HEK293 (cell line): ENCODE measurements at regions not wholly inside any gene's neighbourhood (a gene's known extent, or its start where the extent isn't known, plus 50 kb on each side); places are given as distances from the start of the nearest gene placed in this dataset.

ENCODE experiments used
- CTCF ChIA-PET: fragments of 350-600 bp; formaldehyde crosslinking; extraction: SDS; loops from one replicate; lab custom pipeline; 2021; ENCODE audit warnings: antibody characterized with exemption; lab: Yijun Ruan, JAX
- POLR2A ChIA-PET: fragments of 300-600 bp; formaldehyde crosslinking; extraction: SDS; loops from one replicate; lab custom pipeline; 2020; ENCODE audit warnings: antibody characterized with exemption, inconsistent platforms; lab: Yijun Ruan, JAX
- H3K27ac ChIP-seq: fragments of 200-500 bp; sonication (Bioruptor generic); 2 replicates; pipeline ENCODE4 v1.5.1; 2014; ENCODE audit warnings: low read depth, low read length, control low read depth, inconsistent platforms; ENCODE audit errors: extremely low read depth
- H3K36me3 ChIP-seq, 2 experiments: fragments of 200-500 bp in 1 of 2; sonication (Bioruptor generic) in 1 of 2; 1 replicate in 1 of 2; 2 replicates in 1 of 2; pipeline ENCODE4 v1.5.1; 2014 to 2017; ENCODE audit warnings: inconsistent platforms in 2 of 2, low read length in 2 of 2; ENCODE audit not compliant: control insufficient read depth in 2 of 2, insufficient read depth in 1 of 2
- H3K4me1 ChIP-seq: fragments of 200-500 bp; sonication (Bioruptor generic); 2 replicates; pipeline ENCODE4 v1.5.1; 2014; ENCODE audit warnings: mild to moderate bottlenecking, low read length, inconsistent platforms; ENCODE audit not compliant: control insufficient read depth, insufficient read depth
- H3K4me3 ChIP-seq: 2 replicates; pipeline ENCODE4 v1.5.1; 2011; ENCODE audit warnings: low read depth, mild to moderate bottlenecking, control low read depth, low read length, moderate library complexity
- H3K9me3 ChIP-seq: fragments of 200-500 bp; sonication (Bioruptor generic); 2 replicates; pipeline ENCODE4 v1.5.1; 2014; ENCODE audit warnings: low read depth, low read length, inconsistent platforms; ENCODE audit not compliant: control insufficient read depth, insufficient read depth
- ATF2 ChIP-seq: fragments of 450-650 bp; formaldehyde crosslinking; IDR thresholded peaks from 2 replicates; pipeline ENCODE4 v1.5.1; 2016; ENCODE audit warnings: missing biosample characterization, missing genetic modification characterization, low read depth
- BCL6B ChIP-seq: fragments of 450-650 bp; formaldehyde crosslinking; IDR thresholded peaks from 2 replicates; pipeline ENCODE4 v1.5.1; 2017; ENCODE audit warnings: missing biosample characterization, missing genetic modification characterization
- KLF17 ChIP-seq: fragments of 450-650 bp; formaldehyde crosslinking; IDR thresholded peaks from 2 replicates; pipeline ENCODE4 v1.5.1; 2016; ENCODE audit warnings: missing biosample characterization, missing genetic modification characterization
- SCRT2 ChIP-seq: fragments of 450-650 bp; formaldehyde crosslinking; IDR thresholded peaks from 2 replicates; pipeline ENCODE4 v1.5.1; 2016; ENCODE audit warnings: missing biosample characterization, missing genetic modification characterization
- TCF7L2 ChIP-seq: IDR thresholded peaks from 2 replicates; pipeline ENCODE4 v1.6.1; 2011; ENCODE audit warnings: low read depth, mild to moderate bottlenecking, inconsistent platforms, low read length, moderate library complexity, borderline replicate concordance
- WT1 ChIP-seq: fragments of 450-650 bp; formaldehyde crosslinking; IDR thresholded peaks from 2 replicates; pipeline ENCODE4 v1.5.1; 2016; ENCODE audit warnings: missing biosample characterization, missing genetic modification characterization
- ZBTB49 ChIP-seq: fragments of 450-650 bp; formaldehyde crosslinking; IDR thresholded peaks from 2 replicates; pipeline ENCODE4 v1.5.1; 2016; ENCODE audit warnings: missing biosample characterization, missing genetic modification characterization, low read depth
- ZBTB7A ChIP-seq: fragments of 450-650 bp; formaldehyde crosslinking; IDR thresholded peaks from 2 replicates; pipeline ENCODE4 v1.5.1; 2016; ENCODE audit warnings: low read depth, missing biosample characterization, missing genetic modification characterization
- ZFHX2 ChIP-seq: fragments of 450-650 bp; formaldehyde crosslinking; conservative IDR thresholded peaks from 2 replicates; pipeline ENCODE4 v1.5.1; 2016; ENCODE audit warnings: missing biosample characterization, missing genetic modification characterization
- ZNF114 ChIP-seq: fragments of 450-650 bp; formaldehyde crosslinking; IDR thresholded peaks from 2 replicates; pipeline ENCODE4 v1.5.0; 2017; ENCODE audit warnings: missing biosample characterization, missing genetic modification characterization
- ZNF169 ChIP-seq: fragments of 450-650 bp; formaldehyde crosslinking; IDR thresholded peaks from 2 replicates; pipeline ENCODE4 v1.5.1; 2016; ENCODE audit warnings: missing biosample characterization, missing genetic modification characterization
- ZNF2 ChIP-seq: fragments of 450-650 bp; formaldehyde crosslinking; IDR thresholded peaks from 2 replicates; pipeline ENCODE4 v1.5.1; 2016; ENCODE audit warnings: missing biosample characterization, missing genetic modification characterization
- ZNF223 ChIP-seq: fragments of 450-650 bp; formaldehyde crosslinking; IDR thresholded peaks from 2 replicates; pipeline ENCODE4 v1.5.1; 2016; ENCODE audit warnings: missing biosample characterization, missing genetic modification characterization
- ZNF26 ChIP-seq: fragments of 450-650 bp; formaldehyde crosslinking; IDR thresholded peaks from 2 replicates; pipeline ENCODE4 v1.5.1; 2016; ENCODE audit warnings: missing biosample characterization, missing genetic modification characterization
- ZNF426 ChIP-seq: fragments of 450-650 bp; formaldehyde crosslinking; IDR thresholded peaks from 2 replicates; pipeline ENCODE4 v1.5.1; 2017; ENCODE audit warnings: missing biosample characterization, missing genetic modification characterization, mild to moderate bottlenecking, inconsistent platforms, moderate library complexity
- ZNF530 ChIP-seq: fragments of 450-650 bp; formaldehyde crosslinking; IDR thresholded peaks from 2 replicates; pipeline ENCODE4 v1.5.1; 2016; ENCODE audit warnings: low read depth, missing biosample characterization, missing genetic modification characterization
- ZNF629 ChIP-seq: fragments of 450-650 bp; formaldehyde crosslinking; IDR thresholded peaks from 2 replicates; pipeline ENCODE4 v1.5.1; 2017; ENCODE audit warnings: missing biosample characterization, missing genetic modification characterization
- ZNF639 ChIP-seq: fragments of 450-650 bp; formaldehyde crosslinking; IDR thresholded peaks from 2 replicates; pipeline ENCODE4 v1.5.1; 2016; ENCODE audit warnings: missing biosample characterization, missing genetic modification characterization
- ZNF645 ChIP-seq: fragments of 450-650 bp; formaldehyde crosslinking; IDR thresholded peaks from 2 replicates; pipeline ENCODE4; 2016; ENCODE audit warnings: missing biosample characterization, missing genetic modification characterization
- ZNF792 ChIP-seq: fragments of 450-650 bp; formaldehyde crosslinking; IDR thresholded peaks from 2 replicates; pipeline ENCODE4 v1.5.1; 2016; ENCODE audit warnings: missing biosample characterization, missing genetic modification characterization
- ZSCAN5A ChIP-seq: fragments of 450-650 bp; formaldehyde crosslinking; IDR thresholded peaks from 2 replicates; pipeline ENCODE4 v1.5.1; 2016; ENCODE audit warnings: missing biosample characterization, missing genetic modification characterization

GRCh38 chr18:73164430-73164829, 296.6 kb upstream of the NETO1 start:
- no peaks in the 10 kb centered on the region for H3K36me3 ChIP-seq
- ChIA-PET CTCF (no interaction called here), POLR2A (no interaction called here)
- H3K9me3 ChIP-seq, result no peaks in the 10 kb centered on the region
- no peak overlapping the region for H3K4me3 ChIP-seq
- no peaks in the 10 kb centered on the region for H3K4me1 ChIP-seq
- TF ChIP-seq ZNF629 (tag by site-specific recombination), result no peak
- no peak for TF ChIP-seq WT1
- no peak for TF ChIP-seq ZNF26
- TF ChIP-seq TCF7L2, result no peak
- TF ChIP-seq ZNF2 (tag by site-specific recombination), result no peak
- TF ChIP-seq ZBTB49 (tag by site-specific recombination), result no peak
- TF ChIP-seq ZNF645, result no peak
- H3K27ac ChIP-seq, result no peak overlapping the region

GRCh38 chr18:73163236-73163635, 295.4 kb upstream of the NETO1 start:
- TF ChIP-seq ZNF426 (tag by site-specific recombination), result no peak
- TF ChIP-seq ZSCAN5A (tag by site-specific recombination), result no peak
- no peak for TF ChIP-seq ZNF169 (tag by site-specific recombination)
- no peak for TF ChIP-seq ZNF530
- TF ChIP-seq ZNF114 (tag by site-specific recombination), result no peak
- TF ChIP-seq, all 188 proteins: peak for 0

GRCh38 chr18:73156117-73156516, 288.3 kb upstream of the NETO1 start:
- POLR2A ChIA-PET, result no interaction called here
- H3K27ac ChIP-seq, result no peak overlapping the region
- no peaks in the 10 kb centered on the region for H3K36me3 ChIP-seq
- no peaks in the 10 kb centered on the region for H3K4me1 ChIP-seq
- CTCF ChIA-PET, result interaction anchor here (1.1 kb wide), 1 partner anchor 395 kb away, joined by 5 read pairs; no protein-coding TSS in a partner anchor
- H3K4me3 ChIP-seq, result no peak overlapping the region
- H3K9me3 ChIP-seq, result no peaks in the 10 kb centered on the region
- TF ChIP-seq WT1 (no peak), ZNF223 (tag by site-specific recombination) (no peak), BCL6B (no peak), SCRT2 (tag by site-specific recombination) (no peak), ZBTB7A (no peak), ZFHX2 (no peak), ZNF792 (tag by site-specific recombination) (no peak), KLF17 (tag by site-specific recombination) (no peak), ATF2 (tag by site-specific recombination) (no peak), ZNF639 (tag by site-specific recombination) (no peak)

More at GRCh38 chr18:73163236-73163635, 295.4 kb upstream of the NETO1 start:
- ChIA-PET CTCF (no interaction called here), POLR2A (no interaction called here)
- H3K9me3 ChIP-seq, result no peaks in the 10 kb centered on the region
- H3K27ac ChIP-seq, result no peak overlapping the region
- H3K4me3 ChIP-seq, result no peak overlapping the region
- H3K4me1 ChIP-seq, result no peaks in the 10 kb centered on the region
- no peaks in the 10 kb centered on the region for H3K36me3 ChIP-seq
